OCI-LY3 (cell line): ENCODE measurements at regions not wholly inside any gene's neighbourhood (a gene's known extent, or its start where the extent isn't known, plus 50 kb on each side); places are given as distances from the start of the nearest gene placed in this dataset.

Source experiments
- CTCF ChIP-seq: fragments of 200-600, 300-600 bp; sonication (generic); IDR thresholded peaks from 2 replicates; pipeline ENCODE4 v1.5.1; 2014; ENCODE audit warnings: antibody characterized with exemption, low read length, low read depth
- EZH2phosphoT487 ChIP-seq: fragments of 200-600 bp; shearing (Covaris generic); IDR thresholded peaks from 2 replicates; pipeline ENCODE4 v1.6.1; 2018; ENCODE audit warnings: antibody characterized with exemption, mixed run types, low read depth

GRCh38 chr2:144215701-144216675 lies 303.9 kb downstream of the ZEB2 start:
- TF ChIP-seq CTCF (no peak), EZH2phosphoT487 (no peak)
